Skin epidermis (tissue), 12 donors: ENCODE measurements at regions not wholly inside any gene's neighbourhood (a gene's known extent, or its start where the extent isn't known, plus 50 kb on each side); places are given as distances from the start of the nearest gene placed in this dataset.
"Not testable (repeated sequence)": the region's sequence is repeated elsewhere in the genome, so short reads cannot be mapped to it uniquely, and the experiment has no call there.

Source experiments
- H3K27ac ChIP-seq, 21 experiments: fragments of 200-600 bp; sonication (generic) in 11 of 21; one replicate each; pipeline ENCODE4 v1.5.0; 2020; ENCODE audit warnings: mild to moderate bottlenecking in 3 of 21, inconsistent platforms in 2 of 21, moderate library complexity in 2 of 21
- H3K4me3 ChIP-seq, 7 experiments: fragments of 200-600 bp; sonication (generic) in 2 of 7; one replicate each; pipeline ENCODE4 v1.5.0; 2020; ENCODE audit warnings: inconsistent platforms in 2 of 7, mild to moderate bottlenecking in 2 of 7, moderate library complexity in 1 of 7

DNA sequence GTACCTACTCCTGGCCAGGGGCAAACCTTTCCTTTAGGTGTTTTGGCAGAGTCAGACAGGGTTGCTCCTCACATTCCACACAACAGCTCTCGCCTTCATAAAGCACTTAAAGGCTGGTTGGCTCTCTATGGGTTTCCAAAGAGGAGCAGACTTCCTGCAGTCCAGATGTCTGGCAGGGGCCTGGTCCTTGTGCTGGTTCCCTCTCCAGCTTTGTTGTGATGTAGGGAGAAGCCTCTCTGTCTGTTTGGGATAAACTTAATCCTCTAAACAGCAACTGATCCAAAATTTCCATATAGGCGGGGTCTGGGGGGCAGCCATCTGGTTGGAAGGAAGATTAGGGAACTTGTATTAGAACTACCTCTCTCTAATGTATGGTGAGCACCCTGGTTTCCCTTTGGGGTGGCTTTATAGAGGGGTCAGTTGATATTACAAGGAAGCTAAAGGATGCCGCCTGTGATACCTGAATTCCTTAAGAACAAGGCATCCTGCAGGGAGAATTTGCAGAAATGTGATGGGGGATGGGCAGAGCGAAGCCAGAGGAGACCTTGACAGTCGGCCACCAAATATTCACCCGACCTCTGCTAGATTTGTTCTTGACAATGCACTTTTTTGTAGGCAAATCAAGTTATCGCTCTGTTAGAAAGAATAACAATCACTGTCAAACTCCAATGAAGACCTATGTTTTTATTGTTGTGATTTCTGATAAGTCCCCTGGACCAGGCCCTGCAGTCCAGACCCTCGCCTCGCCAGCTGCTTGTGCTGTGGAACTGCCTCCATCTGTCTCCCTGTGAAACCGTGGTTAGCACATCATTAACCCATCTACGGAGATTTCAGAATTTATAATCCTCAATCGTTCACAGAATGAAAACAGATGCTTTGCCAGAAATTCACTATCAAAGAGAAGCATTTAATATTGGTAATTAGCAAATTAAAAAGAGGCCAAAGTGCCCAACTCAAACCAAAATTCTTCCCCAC, 94.0 kb upstream of the RALGAPA2 start:
- H3K27ac ChIP-seq = no peak overlapping the region
- no peak overlapping the region for H3K4me3 ChIP-seq

DNA sequence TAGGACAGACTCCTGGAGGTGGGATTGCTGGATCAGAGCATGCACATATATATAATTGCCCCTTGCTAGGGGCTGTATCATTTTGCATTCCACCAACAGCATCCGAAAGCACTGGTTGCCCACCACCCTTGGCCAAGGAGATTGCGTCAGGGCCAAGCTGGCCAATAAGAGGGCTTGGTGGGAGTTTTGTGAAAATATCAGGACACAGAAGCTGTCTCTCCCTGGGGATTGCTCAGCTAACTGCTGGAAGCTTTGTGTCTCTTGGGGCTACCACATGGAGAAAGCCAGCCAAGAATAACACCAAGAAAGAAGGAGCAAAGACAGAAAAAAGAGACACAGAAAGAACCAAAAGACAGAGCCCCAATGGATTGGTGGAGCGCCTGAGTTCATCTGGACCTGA, 90.6 kb upstream of the RALGAPA2 start:
- H3K27ac ChIP-seq = no peak overlapping the region
- H3K4me3 ChIP-seq = no peak overlapping the region

DNA sequence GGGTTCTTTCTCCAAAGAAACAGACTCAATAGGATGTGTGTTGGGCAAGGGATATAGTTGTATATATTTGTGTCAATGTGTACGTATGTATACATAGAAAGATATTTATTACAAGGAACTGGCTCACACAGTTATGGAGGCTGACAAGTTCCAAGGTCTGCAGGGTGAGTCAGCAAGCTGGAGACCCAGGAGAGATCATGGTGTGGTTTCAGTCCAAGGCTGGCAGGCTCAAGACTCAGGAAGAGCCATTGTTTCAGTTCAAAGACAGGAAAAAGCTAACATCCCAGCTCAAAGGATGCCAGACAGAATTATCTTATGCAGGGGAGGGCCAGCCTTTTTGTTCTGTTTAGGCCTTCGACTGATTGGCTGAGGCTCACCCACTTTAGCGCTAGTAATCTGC, 89.9 kb upstream of the RALGAPA2 start:
- no peak overlapping the region for H3K4me3 ChIP-seq
- no peak overlapping the region for H3K27ac ChIP-seq

DNA sequence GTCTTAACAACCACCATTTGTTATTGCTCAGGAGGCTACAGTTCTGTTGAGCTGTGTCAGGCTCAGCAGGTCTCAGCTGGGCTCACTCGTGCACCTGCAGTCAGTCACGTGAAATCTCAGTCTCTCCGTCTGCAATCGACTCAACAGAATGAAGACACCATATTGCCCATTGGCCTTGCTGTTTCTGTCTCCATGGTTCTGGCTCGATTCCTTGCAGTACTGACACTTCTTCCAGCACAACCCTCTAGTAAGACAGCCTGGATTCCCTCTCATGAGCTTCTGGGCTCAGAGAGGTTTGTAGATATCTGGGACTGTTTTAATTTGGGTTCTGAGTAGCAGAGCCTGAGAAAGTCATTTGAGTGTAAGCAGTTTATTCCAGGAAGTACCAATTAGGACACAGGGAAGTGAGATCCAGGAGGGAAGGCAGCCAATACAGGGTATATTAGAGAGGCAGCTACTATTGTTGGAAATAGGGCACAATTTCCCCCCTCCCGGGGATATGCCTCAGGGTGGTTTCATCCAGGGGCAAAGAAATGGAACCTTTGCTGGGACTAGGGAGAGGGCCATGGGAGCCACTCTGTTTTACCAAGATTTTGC, 87.4 kb upstream of the RALGAPA2 start:
- Histone ChIP-seq H3K4me3 (no peak overlapping the region), H3K27ac (no peak overlapping the region)

DNA sequence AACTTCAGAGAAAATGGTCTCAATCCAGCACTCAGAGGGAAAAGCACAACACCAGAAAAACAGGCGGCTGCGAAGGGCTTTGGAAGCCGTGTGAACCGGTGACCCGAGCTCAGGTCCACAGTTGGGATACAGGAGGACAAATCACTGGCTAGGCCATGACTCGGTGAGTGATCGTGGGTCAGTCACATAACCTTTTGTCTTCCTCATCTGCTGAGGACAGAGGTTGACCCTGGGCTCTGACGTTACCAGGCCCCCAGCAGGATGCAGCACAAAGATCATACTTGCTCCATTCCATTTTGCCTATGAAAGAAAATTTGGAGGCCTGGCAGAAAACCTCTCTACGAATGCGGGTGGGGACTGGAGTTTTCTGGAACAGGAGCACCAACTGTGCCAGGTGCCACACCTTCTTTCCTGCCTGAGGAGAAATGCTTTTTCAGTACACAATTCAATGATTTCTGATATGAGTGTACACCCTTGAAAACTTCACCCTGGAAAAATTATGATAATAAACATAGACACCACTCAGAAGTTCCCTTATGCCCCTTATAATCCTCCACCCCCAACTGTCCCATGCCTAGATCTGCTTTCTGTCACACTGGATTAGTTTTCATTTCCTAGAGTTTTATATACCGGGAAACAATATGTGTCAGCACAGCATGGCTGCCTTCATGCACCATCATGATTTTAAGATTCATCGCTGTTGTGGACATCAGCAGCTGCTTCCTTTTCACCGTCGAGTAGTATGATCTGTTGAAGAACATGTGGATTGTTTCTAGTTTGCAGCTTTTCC, 85.3 kb upstream of the RALGAPA2 start:
- Histone ChIP-seq H3K4me3 (no peak overlapping the region), H3K27ac (no peak overlapping the region)

DNA sequence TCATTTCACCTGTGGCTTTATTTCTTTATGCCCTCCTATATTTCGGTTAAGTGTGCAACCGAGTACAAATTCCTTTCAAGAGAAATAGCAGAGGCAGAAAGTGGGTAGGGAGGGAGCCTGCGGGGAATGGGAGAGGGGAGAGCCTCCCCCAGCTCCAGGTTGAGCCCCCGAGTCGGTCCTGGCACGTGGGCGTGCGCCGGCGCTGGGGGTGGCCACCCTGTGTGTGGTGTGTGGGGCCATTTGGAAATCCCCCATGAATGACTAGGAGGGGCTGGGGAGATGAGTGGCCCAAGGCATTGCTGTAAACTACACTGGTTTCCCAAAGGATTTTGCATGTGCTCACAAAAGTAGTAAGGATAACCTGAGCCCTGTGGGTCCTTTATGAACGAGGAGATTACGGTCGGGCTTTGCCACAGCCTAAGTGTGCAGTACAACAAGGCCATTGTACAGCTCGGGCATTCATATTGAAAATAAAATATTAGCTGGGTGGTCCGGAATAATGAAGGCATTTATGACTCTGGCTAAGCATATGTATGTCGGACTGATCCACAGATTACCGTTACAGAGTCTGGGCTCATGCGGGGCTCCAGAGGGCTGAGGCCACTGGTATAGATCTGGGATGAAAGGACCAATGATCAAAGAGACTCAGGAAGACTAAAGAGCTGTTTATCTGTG, 84.5 kb upstream of the RALGAPA2 start:
- Histone ChIP-seq H3K27ac (no peak overlapping the region), H3K4me3 (no peak overlapping the region)

DNA sequence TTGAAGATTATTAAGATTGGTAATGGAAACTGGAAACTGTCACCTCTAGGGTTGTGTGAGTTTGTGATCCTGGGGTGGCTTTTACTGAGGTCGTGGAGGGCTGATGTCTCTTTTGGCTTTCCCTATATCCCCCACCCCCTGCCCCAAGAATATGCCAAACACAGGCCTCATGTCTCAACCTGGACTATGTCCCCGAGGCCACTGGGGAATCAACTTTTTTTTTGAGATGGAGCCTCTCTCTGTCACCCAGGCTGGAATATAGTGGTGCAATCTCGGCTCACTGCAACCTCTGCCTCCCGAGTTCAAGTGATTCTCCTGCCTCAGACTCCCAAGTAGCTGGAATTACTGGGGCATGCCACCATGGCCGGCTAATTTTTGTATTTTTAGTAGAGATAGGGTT, 83.3 kb upstream of the RALGAPA2 start:
- no peak overlapping the region for H3K27ac ChIP-seq
- H3K4me3 ChIP-seq = no peak overlapping the region

DNA sequence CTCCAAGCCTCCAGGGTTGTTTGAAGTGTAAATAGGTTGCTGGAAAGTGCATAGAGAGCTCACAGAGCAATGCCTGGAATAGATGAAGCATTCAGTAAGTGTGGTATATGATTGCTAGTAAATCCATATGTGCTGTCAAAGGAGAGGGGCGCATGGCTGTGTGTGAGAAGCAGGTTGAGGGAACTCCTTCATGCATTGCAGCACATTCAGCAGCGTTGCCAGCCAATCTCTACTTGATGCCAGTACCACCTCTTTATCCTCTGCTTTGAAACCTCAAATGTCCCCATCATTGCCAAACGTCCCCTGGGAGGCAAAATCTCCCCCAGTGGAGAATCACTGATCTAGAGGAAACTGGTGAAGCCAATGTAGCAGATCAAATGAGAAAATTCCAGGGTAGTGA, 82.7 kb upstream of the RALGAPA2 start:
- H3K27ac ChIP-seq = no peak overlapping the region

DNA sequence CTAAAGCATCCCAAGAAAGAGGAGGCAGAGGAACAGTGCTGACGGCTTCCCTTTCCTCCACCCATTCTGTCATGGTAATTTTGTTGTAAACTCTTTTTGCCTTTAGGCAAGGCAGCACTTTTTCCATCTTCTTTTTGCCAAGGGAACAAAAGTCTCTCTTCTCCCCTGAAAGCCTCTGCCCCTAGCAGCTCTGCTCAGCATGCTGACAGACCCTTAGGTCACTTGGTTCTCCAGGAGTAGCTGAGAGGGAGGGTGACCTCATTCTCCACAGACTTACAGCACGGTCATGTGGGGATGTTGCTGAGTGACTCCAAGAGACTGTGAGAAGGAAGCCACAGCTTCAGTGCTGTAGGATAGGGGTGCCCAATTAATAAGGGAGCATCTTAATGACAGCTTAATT, 81.1 kb upstream of the RALGAPA2 start:
- no peak overlapping the region for H3K4me3 ChIP-seq
- H3K27ac ChIP-seq = no peak overlapping the region

More for the DNA sequence above, 82.7 kb upstream of the RALGAPA2 start:
- no peak overlapping the region for H3K4me3 ChIP-seq

DNA sequence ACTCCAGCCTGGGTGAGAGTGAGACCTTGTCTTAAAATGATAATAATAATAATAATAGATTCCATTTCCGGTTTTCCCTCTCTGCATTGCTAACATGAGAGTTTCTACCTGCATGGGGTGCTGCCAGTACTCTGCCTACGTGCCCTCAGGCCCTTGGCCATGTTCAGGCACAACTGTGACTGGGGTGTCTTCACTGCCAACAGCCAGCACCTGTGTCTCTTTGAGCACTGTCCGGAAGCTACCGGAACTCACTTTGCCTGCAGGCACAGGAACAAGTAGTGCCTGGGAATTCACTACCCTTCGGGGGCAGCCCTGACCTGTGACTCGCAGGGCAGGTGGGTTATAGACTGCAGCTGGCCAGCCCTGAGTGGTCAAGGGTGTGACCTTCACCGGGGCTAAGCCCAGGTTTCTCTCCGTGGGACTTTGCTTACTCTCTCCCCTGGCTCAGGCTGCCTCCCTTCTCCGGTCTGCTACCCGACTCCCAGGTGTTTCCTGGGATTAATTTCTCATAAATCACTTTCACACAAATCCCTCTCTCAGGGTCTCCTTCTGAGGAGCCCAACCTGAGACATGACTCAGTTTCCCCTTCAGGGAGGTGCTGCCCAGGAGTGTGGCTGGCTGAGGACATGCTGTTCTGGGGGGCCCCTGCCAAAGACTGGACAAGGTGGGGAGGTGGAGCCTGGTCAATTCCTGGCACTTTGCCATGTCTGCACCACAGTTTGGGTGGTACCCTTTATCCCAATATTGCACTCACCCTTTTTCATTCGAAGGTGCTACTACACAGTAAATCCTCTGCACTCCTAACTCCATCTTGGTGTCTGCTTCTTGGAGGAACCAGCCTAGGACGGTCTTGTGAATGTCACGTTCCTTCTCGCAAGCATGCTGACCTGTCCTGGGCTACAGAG, 79.5 kb upstream of the RALGAPA2 start:
- H3K4me3 ChIP-seq = no peak overlapping the region
- no peak overlapping the region for H3K27ac ChIP-seq

DNA sequence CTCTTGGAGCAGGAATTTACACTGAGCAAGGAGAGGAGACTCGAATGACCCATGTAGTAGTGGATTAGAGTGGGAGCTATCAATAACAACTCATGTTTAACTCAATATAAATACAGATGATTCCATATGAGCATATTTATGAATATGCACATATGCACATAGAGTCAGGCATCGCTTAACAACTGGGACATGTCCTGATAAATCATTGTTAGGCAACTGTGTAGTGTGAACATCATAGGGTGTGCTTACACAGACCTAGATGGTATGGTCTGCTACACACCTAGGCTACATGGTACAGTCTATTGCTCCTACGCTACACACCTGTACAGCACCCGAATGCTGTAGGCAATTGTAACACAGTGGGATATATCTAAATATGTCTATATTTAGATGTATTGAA, 75.9 kb upstream of the RALGAPA2 start:
- Histone ChIP-seq H3K27ac (no peak overlapping the region), H3K4me3 (no peak overlapping the region)

DNA sequence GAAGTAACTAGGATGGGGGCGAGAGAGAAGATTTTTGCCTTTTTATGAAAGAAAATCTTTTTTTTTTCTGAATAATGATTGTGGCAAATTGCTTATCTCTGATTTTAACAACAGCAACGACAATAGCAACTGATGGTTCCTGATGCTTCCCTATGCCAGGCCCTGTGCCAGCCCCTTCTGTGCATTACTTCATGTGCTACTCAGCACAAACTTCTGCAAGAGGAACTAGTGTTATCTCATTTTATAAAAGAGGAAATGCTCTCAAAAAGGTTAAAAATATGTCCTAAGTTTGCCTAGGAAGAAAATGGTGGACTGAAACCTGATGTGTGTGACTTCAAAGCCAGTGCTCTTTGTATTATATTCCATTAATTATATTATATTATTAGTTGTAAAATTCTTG, 74.0 kb upstream of the RALGAPA2 start:
- Histone ChIP-seq H3K27ac (no peak overlapping the region), H3K4me3 (no peak overlapping the region)

DNA sequence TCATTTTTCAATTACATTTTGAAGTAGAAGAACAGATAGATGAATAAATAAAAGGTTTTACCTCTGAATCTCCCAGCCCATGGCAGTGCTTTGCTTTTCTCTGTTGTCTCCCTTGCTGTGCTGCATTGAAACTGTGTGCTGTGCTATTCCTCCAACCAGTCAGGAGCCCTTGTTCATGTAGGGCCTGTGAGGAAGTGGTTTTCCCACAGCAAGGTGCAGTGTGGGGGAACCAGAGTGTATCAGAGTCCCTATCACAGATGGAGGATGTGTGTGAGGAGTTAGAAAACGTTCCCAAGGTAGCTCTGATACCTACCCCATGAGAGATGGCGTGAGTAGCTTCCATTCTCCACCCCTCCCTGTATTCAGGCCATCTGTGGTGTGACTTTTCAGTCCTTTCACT, 72.8 kb upstream of the RALGAPA2 start:
- H3K27ac ChIP-seq = no peak overlapping the region
- H3K4me3 ChIP-seq = no peak overlapping the region

DNA sequence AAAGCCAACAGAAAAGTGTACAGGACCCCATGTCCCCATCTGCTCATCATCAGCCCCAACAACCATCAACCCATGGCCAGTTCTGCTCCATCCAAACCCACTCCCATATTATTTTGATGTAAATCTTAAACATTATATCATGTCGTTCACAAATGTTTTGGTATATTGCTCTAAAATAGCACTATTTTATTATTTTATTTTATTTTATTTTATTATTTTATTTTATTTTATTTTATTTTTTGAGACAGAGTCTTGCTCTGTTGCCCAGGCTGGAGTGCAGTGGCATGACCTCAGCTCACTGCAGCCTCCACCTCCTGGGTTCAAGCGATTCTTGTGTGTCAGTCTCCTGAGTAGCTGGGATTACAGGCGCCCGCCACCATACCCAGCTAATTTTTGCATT, 72.0 kb upstream of the RALGAPA2 start:
- H3K4me3 ChIP-seq, H3K27ac ChIP-seq: not testable (repeated sequence)

DNA sequence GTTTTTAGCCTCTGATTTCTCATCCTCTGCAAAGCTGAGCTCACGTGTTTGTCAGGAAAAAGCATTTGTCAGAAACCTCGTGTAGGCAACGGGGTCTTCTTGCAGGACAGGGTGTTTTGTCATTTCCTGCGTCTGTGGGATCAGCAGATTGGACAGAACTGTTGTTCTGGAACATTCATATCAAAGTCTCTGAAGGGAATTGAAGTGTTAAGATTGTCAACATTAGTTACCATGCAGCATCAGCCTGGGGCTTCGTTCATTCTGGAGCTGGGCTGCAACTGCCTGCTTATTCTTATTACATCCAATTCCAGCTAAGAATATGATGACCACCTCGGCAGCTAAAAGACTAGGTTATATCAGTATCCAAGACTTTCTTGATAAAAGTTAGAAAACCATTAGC, 71.0 kb upstream of the RALGAPA2 start:
- no peak overlapping the region for H3K4me3 ChIP-seq
- no peak overlapping the region for H3K27ac ChIP-seq

DNA sequence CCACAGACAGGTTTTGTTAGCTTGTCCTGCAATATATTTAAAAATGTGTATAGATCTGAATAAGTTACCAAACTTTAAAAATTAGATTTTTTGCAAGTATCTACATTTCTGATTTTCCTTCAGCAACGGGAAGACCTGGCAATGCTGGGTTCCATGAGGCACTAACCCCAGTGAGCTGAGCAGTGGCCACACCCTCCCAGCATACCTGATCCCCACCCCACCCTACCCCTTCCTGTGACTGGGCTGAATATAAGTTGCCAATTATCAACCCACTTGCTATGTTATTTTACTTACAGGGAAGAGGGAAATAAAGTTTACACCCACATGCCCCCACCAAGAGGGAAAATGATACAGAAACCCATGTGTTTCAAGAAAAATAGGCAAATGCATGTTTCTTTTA, 70.3 kb upstream of the RALGAPA2 start:
- no peak overlapping the region for H3K27ac ChIP-seq
- H3K4me3 ChIP-seq = no peak overlapping the region

DNA sequence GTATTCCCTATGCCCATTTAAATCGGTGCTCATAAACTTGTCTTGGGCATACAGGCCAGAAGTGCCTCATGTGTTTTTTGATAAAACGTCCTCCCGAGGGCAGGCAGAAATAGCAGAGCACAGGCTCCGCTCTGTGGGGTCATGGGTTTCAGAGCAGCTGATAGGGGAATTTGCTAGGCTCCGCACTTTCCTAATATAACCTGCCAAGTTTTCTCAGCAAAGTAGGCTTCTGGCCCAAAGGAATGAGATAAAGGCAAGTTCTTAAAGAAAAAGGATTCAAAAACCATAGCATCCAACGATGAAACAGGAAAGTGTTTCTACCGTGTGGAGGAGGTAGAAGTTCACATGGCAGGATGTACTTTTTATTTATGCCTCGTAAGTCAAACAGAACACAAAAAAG, 69.8 kb upstream of the RALGAPA2 start:
- H3K27ac ChIP-seq = no peak overlapping the region
- H3K4me3 ChIP-seq = no peak overlapping the region

DNA sequence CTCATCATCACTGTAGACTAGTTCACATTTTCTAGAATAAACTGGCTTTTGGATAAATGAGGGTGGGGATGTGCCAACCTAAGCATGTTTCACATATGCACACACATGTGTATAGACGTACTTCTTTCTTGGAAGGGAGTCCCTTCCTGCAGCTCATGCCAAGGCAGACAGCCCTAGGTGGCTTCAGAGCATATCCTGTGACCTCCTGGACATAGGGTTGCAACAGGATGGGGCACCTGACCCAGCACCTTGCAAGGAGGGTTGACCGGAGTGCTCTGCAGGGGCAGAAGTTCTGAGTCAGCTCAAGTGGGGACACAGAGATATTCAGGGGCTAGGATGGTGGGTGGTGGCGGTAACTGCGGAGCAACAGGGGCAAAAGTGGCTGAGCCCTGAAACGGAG, 68.6 kb upstream of the RALGAPA2 start:
- H3K27ac ChIP-seq = peak overlapping the region in 6 of 21 experiments; percentile 27 to 50 (median 44)
- no peak overlapping the region for H3K4me3 ChIP-seq
